ENCODE measurements at regions not wholly inside any gene's neighbourhood (a gene's known extent, or its start where the extent isn't known, plus 50 kb on each side); places are given as distances from the start of the nearest gene placed in this dataset.

Small RNAs in the stretch of these regions (small RNA-seq; reads per million reads assigned to genes)
- gene RF00017, result 0 reads per million in 7 experiments
